Superior temporal gyrus (tissue), 1 donor: ENCODE measurements at regions not wholly inside any gene's neighbourhood (a gene's known extent, or its start where the extent isn't known, plus 50 kb on each side); places are given as distances from the start of the nearest gene placed in this dataset.

Experiments used
- DNase-seq: peaks from one replicate; pipeline ENCODE4 v3.0.0-alpha.2; 2016; ENCODE audit errors: extremely low spot score

GRCh38 chr13:112124141-112124540, 57.2 kb downstream of the SOX1 start:
- DNase-seq: no peak

- no peak for DNase-seq
Measured at GRCh38 chr13:112127564-112128330, 60.8 kb downstream of the SOX1 start.

- DNase-seq: no peak
Measured at GRCh38 chr13:112128331-112128610, 61.3 kb downstream of the SOX1 start.

GRCh38 chr13:112130418-112130817, 63.5 kb downstream of the SOX1 start:
- DNase-seq: no peak

GRCh38 chr13:112131081-112131712, 64.2 kb downstream of the SOX1 start:
- DNase-seq: no peak

- no peak for DNase-seq
Measured at GRCh38 chr13:112131713-112132113, 64.8 kb downstream of the SOX1 start.

- DNase-seq: no peak
Measured at GRCh38 chr13:112132142-112132541, 65.2 kb downstream of the SOX1 start.

GRCh38 chr13:112132619-112133018, 65.7 kb downstream of the SOX1 start:
- no peak for DNase-seq

GRCh38 chr13:112133499-112134390, 66.8 kb downstream of the SOX1 start:
- no peak for DNase-seq

GRCh38 chr13:112134391-112135075, 67.6 kb downstream of the SOX1 start:
- no peak for DNase-seq

GRCh38 chr13:112136095-112136494, 69.1 kb downstream of the SOX1 start:
- no peak for DNase-seq

GRCh38 chr13:112137144-112137543, 70.2 kb downstream of the SOX1 start:
- DNase-seq: no peak

- DNase-seq: no peak
Measured at GRCh38 chr13:112140366-112140765, 73.4 kb downstream of the SOX1 start.

- DNase-seq: no peak
Measured at GRCh38 chr13:112141643-112142400, 74.9 kb downstream of the SOX1 start.

- DNase-seq: no peak
Measured at GRCh38 chr13:112142401-112142930, 75.5 kb downstream of the SOX1 start.

- DNase-seq: no peak
Measured at GRCh38 chr13:112143046-112143752, 76.2 kb downstream of the SOX1 start.

- DNase-seq: no peak
Measured at GRCh38 chr13:112143753-112144615, 77.0 kb downstream of the SOX1 start.

GRCh38 chr13:112144616-112145550, 77.9 kb downstream of the SOX1 start:
- no peak for DNase-seq
